ENCODE measurements at regions not wholly inside any gene's neighbourhood (a gene's known extent, or its start where the extent isn't known, plus 50 kb on each side); places are given as distances from the start of the nearest gene placed in this dataset.

- no peak overlapping the region for H4K91ac ChIP-seq (ENCODE audit: low read length)
- H3K4me1 ChIP-seq (ENCODE audit: control insufficient read depth, insufficient read depth, low read depth, low read length), result no peaks in the 10 kb centered on the region
- H3K23ac ChIP-seq (ENCODE audit: low read length in 2 of 2), result no peak overlapping the region
- no peaks in the 10 kb centered on the region for H3K79me1 ChIP-seq (replicated peaks; ENCODE audit: low read length, poor library complexity, severe bottlenecking)
- H3K9ac ChIP-seq (ENCODE audit: low read length), result no peak overlapping the region
- no peak overlapping the region for H3K4me3 ChIP-seq (ENCODE audit: insufficient read depth in 1 of 2, low read depth in 1 of 2, low read length in 2 of 2)
- no peak overlapping the region for H2BK12ac ChIP-seq (ENCODE audit: low read length in 2 of 2)
- no peak overlapping the region for H2AK5ac ChIP-seq (ENCODE audit: low read length, severe bottlenecking)
- H3K27me3 ChIP-seq (ENCODE audit: control insufficient read depth in 1 of 2, insufficient read depth in 1 of 2, low read length in 2 of 2), result no peaks in the 10 kb centered on the region
- no peak overlapping the region for H3K4ac ChIP-seq (ENCODE audit: low read depth in 1 of 2, low read length in 2 of 2)
- no peak overlapping the region for H3K27ac ChIP-seq (ENCODE audit: low read length, poor library complexity, severe bottlenecking)
- no peak overlapping the region for H3K14ac ChIP-seq (ENCODE audit: low read length in 2 of 2)
- DNase-seq, result no peak
- WGBS, result 96% methylated on average over 14 of the region's 14 CpGs
- H2AFZ ChIP-seq (ENCODE audit: low read depth, low read length), result no peak overlapping the region
- no peaks in the 10 kb centered on the region for H3K9me3 ChIP-seq (ENCODE audit: control insufficient read depth, low read length)
- no peak overlapping the region for H3K4me2 ChIP-seq (ENCODE audit: low read length, poor library complexity, severe bottlenecking)
- H2BK5ac ChIP-seq (ENCODE audit: low read depth, low read length, poor library complexity, severe bottlenecking), result no peak overlapping the region
- no peak overlapping the region for H2BK120ac ChIP-seq (ENCODE audit: low read depth, low read length)
- H2BK15ac ChIP-seq (ENCODE audit: low read depth, poor library complexity, severe bottlenecking), result no peak overlapping the region
- no peak overlapping the region for H3K18ac ChIP-seq (ENCODE audit: low read depth in 1 of 2, low read length in 2 of 2)
- no peaks in the 10 kb centered on the region for H3K36me3 ChIP-seq (ENCODE audit: control insufficient read depth in 1 of 2, insufficient read depth in 2 of 2, low read depth in 1 of 2, low read length in 2 of 2)
- no peak overlapping the region for H4K8ac ChIP-seq (ENCODE audit: low read length)
These were observed 175.8 kb upstream of the RALGAPA2 start for GRCh38 chr20:20888266-20888656.

GRCh38 chr20:20887593-20888265 lies 175.3 kb upstream of the RALGAPA2 start:
- Histone ChIP-seq H2BK120ac (ENCODE audit: low read depth, low read length) (no peak overlapping the region), H3K79me1 (replicated peaks; ENCODE audit: low read length, poor library complexity, severe bottlenecking) (no peaks in the 10 kb centered on the region), H3K18ac (ENCODE audit: low read depth in 1 of 2, low read length in 2 of 2) (no peak overlapping the region), H4K8ac (ENCODE audit: low read length) (no peak overlapping the region), H3K14ac (ENCODE audit: low read length in 2 of 2) (no peak overlapping the region), H3K36me3 (ENCODE audit: control insufficient read depth in 1 of 2, insufficient read depth in 2 of 2, low read depth in 1 of 2, low read length in 2 of 2) (no peaks in the 10 kb centered on the region), H3K9me3 (ENCODE audit: control insufficient read depth, low read length) (no peaks in the 10 kb centered on the region), H2BK15ac (ENCODE audit: low read depth, poor library complexity, severe bottlenecking) (no peak overlapping the region), H3K9ac (ENCODE audit: low read length) (no peak overlapping the region), H3K27ac (ENCODE audit: low read length, poor library complexity, severe bottlenecking) (no peak overlapping the region), H4K91ac (ENCODE audit: low read length) (no peak overlapping the region), H3K27me3 (ENCODE audit: control insufficient read depth in 1 of 2, insufficient read depth in 1 of 2, low read length in 2 of 2) (no peaks in the 10 kb centered on the region), H3K4me1 (ENCODE audit: control insufficient read depth, insufficient read depth, low read depth, low read length) (no peaks in the 10 kb centered on the region), H3K23ac (ENCODE audit: low read length in 2 of 2) (no peak overlapping the region), H2BK5ac (ENCODE audit: low read depth, low read length, poor library complexity, severe bottlenecking) (no peak overlapping the region), H3K4me2 (ENCODE audit: low read length, poor library complexity, severe bottlenecking) (no peak overlapping the region), H3K4me3 (ENCODE audit: insufficient read depth in 1 of 2, low read depth in 1 of 2, low read length in 2 of 2) (no peak overlapping the region), H2AK5ac (ENCODE audit: low read length, severe bottlenecking) (no peak overlapping the region), H2AFZ (ENCODE audit: low read depth, low read length) (no peak overlapping the region), H3K4ac (ENCODE audit: low read depth in 1 of 2, low read length in 2 of 2) (no peak overlapping the region), H2BK12ac (ENCODE audit: low read length in 2 of 2) (no peak overlapping the region)
- 41% methylated on average over 17 of the region's 19 CpGs for WGBS
- no peak for DNase-seq

GRCh38 chr20:20881808-20882207 lies 169.4 kb upstream of the RALGAPA2 start:
- Histone ChIP-seq H3K9me3 (ENCODE audit: control insufficient read depth, low read length) (no peaks in the 10 kb centered on the region), H2AK5ac (ENCODE audit: low read length, severe bottlenecking) (no peak overlapping the region), H3K14ac (ENCODE audit: low read length in 2 of 2) (no peak overlapping the region), H3K9ac (ENCODE audit: low read length) (no peak overlapping the region), H2BK15ac (ENCODE audit: low read depth, poor library complexity, severe bottlenecking) (no peak overlapping the region), H3K4me2 (ENCODE audit: low read length, poor library complexity, severe bottlenecking) (no peak overlapping the region), H3K27me3 (ENCODE audit: control insufficient read depth in 1 of 2, insufficient read depth in 1 of 2, low read length in 2 of 2) (no peaks in the 10 kb centered on the region), H2BK5ac (ENCODE audit: low read depth, low read length, poor library complexity, severe bottlenecking) (no peak overlapping the region), H3K79me1 (replicated peaks; ENCODE audit: low read length, poor library complexity, severe bottlenecking) (no peaks in the 10 kb centered on the region), H3K23ac (ENCODE audit: low read length in 2 of 2) (no peak overlapping the region), H4K8ac (ENCODE audit: low read length) (no peak overlapping the region), H4K91ac (ENCODE audit: low read length) (no peak overlapping the region), H2BK120ac (ENCODE audit: low read depth, low read length) (no peak overlapping the region), H3K4ac (ENCODE audit: low read depth in 1 of 2, low read length in 2 of 2) (no peak overlapping the region), H2BK12ac (ENCODE audit: low read length in 2 of 2) (no peak overlapping the region), H2AFZ (ENCODE audit: low read depth, low read length) (no peak overlapping the region), H3K18ac (ENCODE audit: low read depth in 1 of 2, low read length in 2 of 2) (no peak overlapping the region), H3K4me1 (ENCODE audit: control insufficient read depth, insufficient read depth, low read depth, low read length) (no peaks in the 10 kb centered on the region), H3K36me3 (ENCODE audit: control insufficient read depth in 1 of 2, insufficient read depth in 2 of 2, low read depth in 1 of 2, low read length in 2 of 2) (no peaks in the 10 kb centered on the region), H3K27ac (ENCODE audit: low read length, poor library complexity, severe bottlenecking) (no peak overlapping the region), H3K4me3 (ENCODE audit: insufficient read depth in 1 of 2, low read depth in 1 of 2, low read length in 2 of 2) (no peak overlapping the region)
- WGBS, result 75% methylated on average over 2 of the region's 2 CpGs
- DNase-seq, result no peak

- Histone ChIP-seq H3K4me2 (ENCODE audit: low read length, poor library complexity, severe bottlenecking) (no peak overlapping the region), H3K4ac (ENCODE audit: low read depth in 1 of 2, low read length in 2 of 2) (no peak overlapping the region), H3K14ac (ENCODE audit: low read length in 2 of 2) (no peak overlapping the region), H3K4me1 (ENCODE audit: control insufficient read depth, insufficient read depth, low read depth, low read length) (no peaks in the 10 kb centered on the region), H2BK120ac (ENCODE audit: low read depth, low read length) (no peak overlapping the region), H3K79me1 (replicated peaks; ENCODE audit: low read length, poor library complexity, severe bottlenecking) (no peaks in the 10 kb centered on the region), H3K9me3 (ENCODE audit: control insufficient read depth, low read length) (no peaks in the 10 kb centered on the region), H3K27ac (ENCODE audit: low read length, poor library complexity, severe bottlenecking) (no peak overlapping the region), H3K18ac (ENCODE audit: low read depth in 1 of 2, low read length in 2 of 2) (no peak overlapping the region), H2BK12ac (ENCODE audit: low read length in 2 of 2) (no peak overlapping the region), H3K9ac (ENCODE audit: low read length) (no peak overlapping the region), H4K91ac (ENCODE audit: low read length) (no peak overlapping the region), H3K27me3 (ENCODE audit: control insufficient read depth in 1 of 2, insufficient read depth in 1 of 2, low read length in 2 of 2) (peaks cover 0 to 7% of the 10 kb centered on the region in 2 experiments), H3K4me3 (ENCODE audit: insufficient read depth in 1 of 2, low read depth in 1 of 2, low read length in 2 of 2) (no peak overlapping the region), H2BK15ac (ENCODE audit: low read depth, poor library complexity, severe bottlenecking) (no peak overlapping the region), H2AFZ (ENCODE audit: low read depth, low read length) (no peak overlapping the region), H3K23ac (ENCODE audit: low read length in 2 of 2) (no peak overlapping the region), H3K36me3 (ENCODE audit: control insufficient read depth in 1 of 2, insufficient read depth in 2 of 2, low read depth in 1 of 2, low read length in 2 of 2) (no peaks in the 10 kb centered on the region), H2AK5ac (ENCODE audit: low read length, severe bottlenecking) (no peak overlapping the region), H4K8ac (ENCODE audit: low read length) (no peak overlapping the region), H2BK5ac (ENCODE audit: low read depth, low read length, poor library complexity, severe bottlenecking) (no peak overlapping the region)
- 76% methylated on average over 2 of the region's 2 CpGs for WGBS
- no peak for DNase-seq
These were observed 164.6 kb upstream of the RALGAPA2 start for GRCh38 chr20:20877079-20877478.

All from mesenchymal stem cell (in vitro differentiated cells and primary cell).